ENCODE measurements at regions not wholly inside any gene's neighbourhood (a gene's known extent, or its start where the extent isn't known, plus 50 kb on each side); places are given as distances from the start of the nearest gene placed in this dataset.
"Not testable (repeated sequence)": the region's sequence is repeated elsewhere in the genome, so short reads cannot be mapped to it uniquely, and the experiment has no call there.

DNA sequence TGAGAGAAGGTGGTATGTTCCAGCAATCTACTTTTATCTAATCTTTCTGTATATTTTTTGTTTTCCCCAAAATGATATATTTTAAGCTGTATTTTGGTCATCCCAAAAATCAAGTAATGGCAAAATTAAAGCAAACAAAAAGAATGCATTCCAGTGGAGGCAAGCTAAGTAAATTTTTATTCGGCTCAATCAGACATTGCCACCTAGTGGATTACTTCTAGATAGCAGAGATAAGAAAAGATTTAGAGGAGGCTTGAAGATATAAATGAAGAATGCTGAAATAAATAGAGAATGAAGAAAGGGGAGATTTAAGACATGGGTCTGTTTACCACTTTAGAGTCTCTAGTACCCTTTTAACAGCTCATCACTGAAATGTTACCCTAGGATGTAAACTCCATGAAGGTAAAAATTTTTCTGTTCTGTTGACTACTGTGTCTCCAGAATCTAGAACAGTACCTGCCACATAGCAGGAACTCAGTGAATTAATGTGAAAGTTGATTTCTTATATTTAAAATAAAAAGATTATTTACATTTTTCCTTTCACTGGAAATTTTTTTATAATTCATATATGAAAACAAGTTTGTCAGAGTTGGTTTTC lies 110.9 kb upstream of the ANK2 start:
- POLR2A ChIA-PET: no interaction called here
- H3K4me1 Mint-ChIP-seq: no peaks in the 10 kb centered on the region
- H3K4me3 Mint-ChIP-seq: no peak overlapping the region
- DNase-seq (no peak), ATAC-seq (ENCODE audit: low read depth) (no peak)
- H3K9me3 Mint-ChIP-seq: no peaks in the 10 kb centered on the region
- H3K27me3 Mint-ChIP-seq: peaks cover 8% of the 10 kb centered on the region
- H3K27ac Mint-ChIP-seq: no peak overlapping the region
- H3K36me3 Mint-ChIP-seq: no peaks in the 10 kb centered on the region

DNA sequence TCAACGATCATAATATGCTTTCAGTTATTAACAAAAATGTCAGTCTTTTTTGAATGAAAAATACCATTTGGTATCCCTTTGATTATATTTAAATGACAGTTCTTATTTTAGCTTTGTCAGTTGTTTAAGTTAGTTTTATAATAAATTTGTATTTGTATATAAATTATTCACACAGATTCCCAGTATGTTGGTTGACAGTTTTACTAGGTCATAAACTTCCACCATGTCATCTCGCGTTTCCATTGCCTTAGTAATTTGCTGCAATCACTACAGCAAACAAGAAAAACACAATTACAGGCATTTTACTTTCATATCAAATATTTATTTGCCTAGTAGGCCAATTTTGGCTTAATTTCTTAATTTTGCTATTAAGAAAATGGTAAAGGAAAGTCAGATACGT lies 109.6 kb upstream of the ANK2 start:
- Mint-ChIP-seq H3K27me3 (peaks cover 8% of the 10 kb centered on the region), H3K9me3 (no peaks in the 10 kb centered on the region), H3K27ac (no peak overlapping the region), H3K4me1 (no peaks in the 10 kb centered on the region), H3K4me3 (no peak overlapping the region), H3K36me3 (no peaks in the 10 kb centered on the region)
- ATAC-seq (ENCODE audit: low read depth) (no peak), DNase-seq (no peak)
- POLR2A ChIA-PET: no interaction called here

DNA sequence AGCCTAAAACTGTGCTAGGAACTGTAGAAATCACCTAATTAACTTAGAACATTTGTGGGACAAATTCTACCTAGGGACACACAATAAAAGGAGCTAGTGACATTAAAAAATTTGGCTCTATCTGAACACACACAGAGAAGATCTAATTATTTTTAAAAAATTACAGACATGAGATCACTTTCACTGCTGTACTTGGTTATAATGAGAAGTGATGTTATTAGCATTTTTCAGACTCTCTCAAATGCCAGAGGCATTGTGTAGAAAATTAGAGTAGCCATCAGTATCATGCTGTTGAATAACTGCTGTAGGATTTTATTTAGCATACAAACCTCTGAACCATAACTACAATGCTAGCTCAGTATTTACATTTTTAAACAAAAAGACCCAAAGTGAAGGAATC lies 109.1 kb upstream of the ANK2 start:
- Mint-ChIP-seq H3K9me3 (no peaks in the 10 kb centered on the region), H3K27ac (no peak overlapping the region), H3K4me1 (no peaks in the 10 kb centered on the region), H3K4me3 (no peak overlapping the region), H3K36me3 (no peaks in the 10 kb centered on the region), H3K27me3 (peaks cover 8% of the 10 kb centered on the region)
- ATAC-seq (ENCODE audit: low read depth) (no peak), DNase-seq (no peak)
- POLR2A ChIA-PET: no interaction called here

DNA sequence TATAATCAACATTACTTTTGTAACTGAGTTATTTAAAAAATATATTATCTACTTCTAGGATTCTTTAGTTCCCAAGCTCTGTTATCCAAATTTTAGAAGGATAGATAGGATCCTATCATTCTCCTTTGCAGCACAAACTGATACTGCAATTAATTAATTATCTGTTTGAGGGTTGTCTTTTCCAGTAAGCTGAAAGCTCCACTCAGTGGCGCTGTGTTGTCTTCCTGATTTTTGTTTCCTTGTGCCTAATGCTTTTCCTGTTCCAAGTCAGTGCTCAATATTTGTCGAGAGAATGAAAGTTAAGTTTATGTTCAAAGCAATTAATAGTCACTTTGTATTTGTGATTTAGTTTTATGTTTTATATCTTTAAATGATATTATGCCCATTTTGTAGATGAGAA lies 107.4 kb upstream of the ANK2 start:
- ATAC-seq (ENCODE audit: low read depth) (no peak), DNase-seq (no peak)
- no peak overlapping the region for H3K4me3 Mint-ChIP-seq
- peaks cover 8% of the 10 kb centered on the region for H3K27me3 Mint-ChIP-seq
- H3K9me3 Mint-ChIP-seq: no peaks in the 10 kb centered on the region
- H3K27ac Mint-ChIP-seq: no peak overlapping the region
- H3K4me1 Mint-ChIP-seq: no peaks in the 10 kb centered on the region
- POLR2A ChIA-PET: no interaction called here
- H3K36me3 Mint-ChIP-seq: no peaks in the 10 kb centered on the region

DNA sequence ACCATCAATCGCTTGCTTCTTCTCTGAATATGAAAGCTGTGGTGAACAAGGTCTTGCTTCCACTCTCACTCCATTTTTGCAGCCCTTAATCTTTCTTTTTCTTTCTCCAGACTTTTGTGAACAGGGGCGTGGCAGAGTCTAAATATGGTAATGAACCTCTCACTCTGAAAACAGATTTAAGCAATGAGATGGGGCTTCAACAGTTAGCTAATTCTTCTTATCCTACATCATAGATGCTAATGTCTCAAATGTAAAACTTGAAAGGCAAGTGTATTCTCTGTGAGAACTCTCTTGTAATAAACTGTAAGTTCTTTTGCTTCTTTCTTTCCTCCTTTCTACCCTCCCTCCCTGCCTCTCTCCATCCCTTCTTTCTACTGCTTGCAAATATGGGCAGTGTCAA lies 106.5 kb upstream of the ANK2 start:
- peaks cover 11% of the 10 kb centered on the region for H3K27me3 Mint-ChIP-seq
- no peak overlapping the region for H3K27ac Mint-ChIP-seq
- no peak overlapping the region for H3K4me3 Mint-ChIP-seq
- DNase-seq (no peak), ATAC-seq (ENCODE audit: low read depth) (no peak)
- POLR2A ChIA-PET: no interaction called here
- no peaks in the 10 kb centered on the region for H3K9me3 Mint-ChIP-seq
- H3K4me1 Mint-ChIP-seq: no peaks in the 10 kb centered on the region
- H3K36me3 Mint-ChIP-seq: no peaks in the 10 kb centered on the region

DNA sequence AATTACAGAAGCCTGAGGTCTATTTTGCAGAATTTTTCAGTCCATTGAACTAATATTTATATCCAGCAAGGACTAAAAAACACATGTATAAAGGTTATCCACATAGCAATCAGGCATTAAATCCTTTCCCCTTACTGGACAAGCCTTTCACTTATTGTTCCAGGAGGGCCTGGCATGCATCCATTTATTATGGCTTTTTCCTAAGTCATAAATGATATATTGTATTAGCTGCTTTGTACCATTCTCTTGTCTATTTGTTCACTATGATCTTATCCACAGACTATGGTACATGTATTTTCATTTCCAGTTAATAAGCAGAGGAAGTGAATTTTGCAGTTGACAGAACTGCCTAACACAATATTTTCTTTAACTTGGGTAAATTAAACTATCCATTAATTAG lies 105.4 kb upstream of the ANK2 start:
- no peak overlapping the region for H3K4me3 Mint-ChIP-seq
- POLR2A ChIA-PET: no interaction called here
- H3K9me3 Mint-ChIP-seq: no peaks in the 10 kb centered on the region
- no peaks in the 10 kb centered on the region for H3K4me1 Mint-ChIP-seq
- DNase-seq (no peak), ATAC-seq (ENCODE audit: low read depth) (no peak)
- no peak overlapping the region for H3K27ac Mint-ChIP-seq
- H3K36me3 Mint-ChIP-seq: no peaks in the 10 kb centered on the region
- H3K27me3 Mint-ChIP-seq: peaks cover 14% of the 10 kb centered on the region

DNA sequence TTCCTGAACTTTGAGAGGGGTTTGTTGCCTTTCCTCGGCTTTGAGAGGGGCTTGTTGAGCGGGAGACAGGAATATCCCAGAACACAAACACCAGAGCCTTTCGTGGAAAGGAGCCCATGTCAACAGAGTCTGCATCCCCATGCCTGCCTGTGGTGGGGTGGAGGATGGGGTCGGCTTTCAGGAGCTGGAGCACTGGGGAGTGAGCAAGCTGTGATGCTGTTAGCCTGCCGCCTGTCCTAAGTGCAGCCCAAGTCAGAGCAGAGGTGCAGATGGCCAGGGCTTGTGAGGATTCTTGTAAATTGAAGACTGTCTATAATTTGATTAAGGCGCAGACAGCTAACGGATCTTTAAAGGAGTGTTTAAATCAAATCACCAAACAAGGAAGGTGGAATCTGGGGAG lies 103.3 kb upstream of the ANK2 start:
- no peaks in the 10 kb centered on the region for H3K4me1 Mint-ChIP-seq
- ATAC-seq (ENCODE audit: low read depth) (no peak), DNase-seq (no peak)
- POLR2A ChIA-PET: no interaction called here
- no peak overlapping the region for H3K27ac Mint-ChIP-seq
- no peak overlapping the region for H3K4me3 Mint-ChIP-seq
- H3K36me3 Mint-ChIP-seq: no peaks in the 10 kb centered on the region
- H3K27me3 Mint-ChIP-seq: peaks cover 13% of the 10 kb centered on the region
- H3K9me3 Mint-ChIP-seq: no peaks in the 10 kb centered on the region

DNA sequence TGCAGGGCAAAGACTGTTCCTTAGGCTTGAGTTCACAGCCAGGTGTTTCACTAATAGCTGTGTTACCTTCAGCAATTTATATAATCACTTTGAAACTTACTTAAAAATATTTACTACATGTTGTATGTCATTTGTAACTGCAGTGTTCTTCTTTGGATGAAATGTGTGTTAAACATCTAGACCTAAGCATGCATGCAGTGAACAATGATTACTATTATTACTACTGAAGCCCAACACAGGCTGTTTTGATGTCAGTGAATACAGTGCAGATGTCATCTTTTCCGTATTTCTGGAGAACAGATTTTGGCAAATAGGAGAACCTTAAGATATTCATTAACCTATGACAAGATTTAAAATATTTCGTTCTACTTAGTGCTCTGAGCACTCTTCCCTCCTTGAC lies 101.8 kb upstream of the ANK2 start:
- H3K9me3 Mint-ChIP-seq: no peaks in the 10 kb centered on the region
- POLR2A ChIA-PET: no interaction called here

DNA sequence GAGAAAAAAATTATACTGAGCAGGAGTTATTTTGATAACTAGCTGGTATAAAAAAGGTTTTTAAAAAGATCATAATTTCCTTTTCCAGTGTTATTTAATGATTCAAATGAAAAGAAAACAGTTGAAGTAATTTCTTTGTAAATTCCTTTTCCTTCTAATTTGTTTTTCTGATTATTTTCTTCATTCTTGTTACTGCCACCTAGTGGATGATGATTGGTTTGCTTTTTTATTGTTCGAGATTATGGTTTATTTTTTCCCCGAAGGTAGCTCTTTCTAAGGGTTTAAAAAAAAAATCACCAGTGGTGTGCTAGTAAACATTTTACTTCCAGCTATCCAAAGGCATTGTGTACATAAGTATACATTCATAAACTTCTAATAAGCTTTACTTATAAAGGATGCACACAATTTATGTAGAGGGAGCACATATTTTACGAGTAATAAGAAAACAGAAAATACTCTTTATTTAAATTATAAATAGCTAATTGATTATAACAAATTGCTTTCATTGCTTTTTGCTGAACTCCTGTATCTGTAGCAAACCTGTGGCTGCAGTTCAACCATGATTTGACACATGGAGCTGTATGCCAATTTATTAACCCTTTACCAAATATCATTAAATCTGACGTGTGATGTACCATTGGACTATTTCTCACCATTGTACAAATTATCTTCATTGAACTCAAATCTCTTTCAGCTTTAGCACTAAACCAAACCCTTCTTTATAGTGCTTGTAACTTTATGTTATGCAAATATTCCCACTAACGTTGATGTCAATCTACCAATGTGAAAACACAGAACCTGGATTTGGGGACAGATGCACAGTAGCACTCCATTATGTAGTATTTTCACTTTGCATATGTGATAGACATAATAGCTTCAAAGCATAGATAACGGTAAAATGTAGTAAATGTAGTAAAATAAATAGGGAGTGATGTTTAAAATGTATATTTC lies 97.8 kb upstream of the ANK2 start:
- Mint-ChIP-seq H3K9me3 (no peaks in the 10 kb centered on the region), H3K4me1 (peaks cover 2% of the 10 kb centered on the region), H3K27ac (no peak overlapping the region), H3K36me3 (no peaks in the 10 kb centered on the region), H3K4me3 (no peak overlapping the region), H3K27me3 (peaks cover 10% of the 10 kb centered on the region)
- POLR2A ChIA-PET: no interaction called here
- no peak for ATAC-seq (ENCODE audit: low read depth)
- no peak for DNase-seq

More for the DNA sequence above, 101.8 kb upstream of the ANK2 start:
- ATAC-seq (ENCODE audit: low read depth): no peak
- no peaks in the 10 kb centered on the region for H3K36me3 Mint-ChIP-seq
- no peak overlapping the region for H3K4me3 Mint-ChIP-seq
- H3K4me1 Mint-ChIP-seq: peaks cover 2% of the 10 kb centered on the region
- no peak for DNase-seq
- no peak overlapping the region for H3K27ac Mint-ChIP-seq
- H3K27me3 Mint-ChIP-seq: peaks cover 13% of the 10 kb centered on the region

DNA sequence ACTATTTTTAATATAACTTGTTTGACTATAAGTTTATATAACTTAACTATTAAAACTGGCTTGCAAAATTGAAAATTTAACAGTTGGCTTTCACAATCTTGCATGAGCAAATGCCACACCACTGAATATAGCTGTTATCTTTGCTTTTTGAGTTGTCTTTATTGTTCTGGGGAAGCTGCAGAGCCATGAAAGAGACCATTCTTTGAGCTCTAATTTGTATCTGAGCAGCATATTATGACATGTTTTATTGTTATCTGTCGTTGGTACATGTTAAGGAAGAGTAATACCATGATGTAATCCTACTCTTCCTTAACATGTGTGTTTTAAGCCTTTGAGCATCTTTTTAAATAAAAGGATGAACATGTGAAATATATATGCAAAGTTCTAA lies 97.1 kb upstream of the ANK2 start:
- peaks cover 2% of the 10 kb centered on the region for H3K4me1 Mint-ChIP-seq
- peaks cover 10% of the 10 kb centered on the region for H3K27me3 Mint-ChIP-seq
- H3K36me3 Mint-ChIP-seq: no peaks in the 10 kb centered on the region
- no peak overlapping the region for H3K27ac Mint-ChIP-seq
- no peaks in the 10 kb centered on the region for H3K9me3 Mint-ChIP-seq
- POLR2A ChIA-PET: no interaction called here
- H3K4me3 Mint-ChIP-seq: no peak overlapping the region
- ATAC-seq (ENCODE audit: low read depth): no peak
- no peak for DNase-seq

DNA sequence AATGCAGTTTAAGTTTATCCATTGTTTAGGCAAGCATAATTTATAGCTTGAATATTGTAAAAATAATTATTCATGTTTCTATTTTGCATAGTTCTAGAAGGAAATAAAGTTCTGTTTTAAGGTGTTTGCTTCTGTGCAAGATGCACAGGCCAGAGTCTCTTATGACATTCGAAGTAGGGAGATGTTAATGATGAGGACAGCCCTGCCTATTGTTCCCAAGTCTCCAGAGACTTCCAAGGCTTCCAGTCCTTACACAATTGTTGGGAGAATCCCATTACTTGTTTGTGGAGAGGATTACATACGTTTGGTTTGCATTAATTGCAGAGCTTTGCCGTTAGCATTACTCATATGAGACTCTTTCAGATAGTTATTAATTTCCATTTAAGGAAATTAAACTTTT lies 96.2 kb upstream of the ANK2 start:
- no peak for ATAC-seq (ENCODE audit: low read depth)
- no peaks in the 10 kb centered on the region for H3K36me3 Mint-ChIP-seq
- peaks cover 2% of the 10 kb centered on the region for H3K4me1 Mint-ChIP-seq
- no peak overlapping the region for H3K4me3 Mint-ChIP-seq
- POLR2A ChIA-PET: no interaction called here
- H3K27ac Mint-ChIP-seq: no peak overlapping the region
- peaks cover 5% of the 10 kb centered on the region for H3K27me3 Mint-ChIP-seq
- no peaks in the 10 kb centered on the region for H3K9me3 Mint-ChIP-seq
- no peak for DNase-seq

DNA sequence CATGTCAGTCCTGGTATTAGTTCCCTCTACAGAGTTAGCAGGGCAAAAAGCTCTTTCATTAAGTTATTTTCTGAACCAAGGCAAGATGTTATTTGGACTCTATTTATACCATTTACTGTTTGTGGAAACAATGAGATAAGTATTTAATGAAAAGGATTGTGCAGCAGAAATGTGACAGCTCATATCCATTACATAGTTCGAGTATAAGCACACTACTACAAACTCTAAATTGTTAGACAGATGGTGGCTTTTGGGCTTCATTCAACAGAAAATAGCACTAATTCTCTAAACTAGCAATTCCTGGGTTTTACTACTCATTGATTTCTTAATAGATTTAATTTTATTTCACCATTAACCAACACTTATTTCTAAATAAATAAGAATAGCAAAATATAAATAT lies 95.2 kb upstream of the ANK2 start:
- H3K27ac Mint-ChIP-seq: no peak overlapping the region
- POLR2A ChIA-PET: no interaction called here
- H3K9me3 Mint-ChIP-seq: no peaks in the 10 kb centered on the region
- H3K4me1 Mint-ChIP-seq: peaks cover 2% of the 10 kb centered on the region
- H3K27me3 Mint-ChIP-seq: peaks cover 4% of the 10 kb centered on the region
- DNase-seq (no peak), ATAC-seq (ENCODE audit: low read depth) (no peak)
- H3K36me3 Mint-ChIP-seq: no peaks in the 10 kb centered on the region
- H3K4me3 Mint-ChIP-seq: no peak overlapping the region

DNA sequence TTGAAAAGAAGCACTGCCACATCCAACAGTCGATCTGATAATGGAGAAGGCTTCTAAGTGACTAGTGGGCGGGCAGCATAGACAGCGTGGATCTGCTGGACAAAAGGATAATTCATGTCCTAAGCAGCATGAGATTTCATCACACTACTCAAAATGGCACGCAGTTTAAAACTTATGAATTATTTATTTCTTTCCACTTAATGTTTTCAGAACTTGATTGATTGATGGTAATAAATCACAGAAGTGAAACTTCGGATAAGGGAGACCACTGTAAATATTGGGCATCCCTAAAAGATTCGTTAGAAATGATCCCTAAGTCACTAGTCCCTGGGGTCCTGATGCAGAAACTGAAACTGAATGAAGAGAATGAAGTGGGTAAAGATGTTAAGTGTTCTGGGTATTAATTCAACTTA lies 93.0 kb upstream of the ANK2 start:
- H3K27me3 Mint-ChIP-seq: no peaks in the 10 kb centered on the region
- POLR2A ChIA-PET: no interaction called here
- no peak overlapping the region for H3K27ac Mint-ChIP-seq
- H3K4me1 Mint-ChIP-seq: peaks cover under 1% of the 10 kb centered on the region
- no peaks in the 10 kb centered on the region for H3K9me3 Mint-ChIP-seq
- ATAC-seq (ENCODE audit: low read depth) (no peak), DNase-seq (no peak)
- H3K4me3 Mint-ChIP-seq: no peak overlapping the region
- H3K36me3 Mint-ChIP-seq: no peaks in the 10 kb centered on the region

DNA sequence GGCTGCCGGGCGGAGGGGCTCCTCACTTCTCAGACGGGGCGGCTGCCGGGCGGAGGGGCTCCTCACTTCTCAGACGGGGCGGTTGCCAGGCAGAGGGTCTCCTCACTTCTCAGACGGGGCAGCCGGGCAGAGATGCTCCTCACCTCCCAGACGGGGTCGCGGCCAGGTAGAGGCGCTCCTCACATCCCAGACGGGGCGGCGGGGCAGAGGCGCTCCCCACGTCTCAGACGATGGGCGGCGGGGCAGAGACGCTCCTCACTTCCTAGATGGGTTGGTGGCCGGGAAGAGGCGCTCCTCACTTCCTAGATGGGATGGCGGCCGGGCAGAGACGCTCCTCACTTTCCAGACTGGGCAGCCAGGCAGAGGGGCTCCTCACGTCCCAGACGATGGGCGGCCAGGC lies 91.7 kb upstream of the ANK2 start:
- POLR2A ChIA-PET; H3K36me3 Mint-ChIP-seq; DNase-seq; H3K27me3 Mint-ChIP-seq; H3K4me1 Mint-ChIP-seq; ATAC-seq (ENCODE audit: low read depth); H3K27ac Mint-ChIP-seq; H3K9me3 Mint-ChIP-seq; H3K4me3 Mint-ChIP-seq: not testable (repeated sequence)
